ENCODE measurements at regions not wholly inside any gene's neighbourhood (a gene's known extent, or its start where the extent isn't known, plus 50 kb on each side); places are given as distances from the start of the nearest gene placed in this dataset.

DNA sequence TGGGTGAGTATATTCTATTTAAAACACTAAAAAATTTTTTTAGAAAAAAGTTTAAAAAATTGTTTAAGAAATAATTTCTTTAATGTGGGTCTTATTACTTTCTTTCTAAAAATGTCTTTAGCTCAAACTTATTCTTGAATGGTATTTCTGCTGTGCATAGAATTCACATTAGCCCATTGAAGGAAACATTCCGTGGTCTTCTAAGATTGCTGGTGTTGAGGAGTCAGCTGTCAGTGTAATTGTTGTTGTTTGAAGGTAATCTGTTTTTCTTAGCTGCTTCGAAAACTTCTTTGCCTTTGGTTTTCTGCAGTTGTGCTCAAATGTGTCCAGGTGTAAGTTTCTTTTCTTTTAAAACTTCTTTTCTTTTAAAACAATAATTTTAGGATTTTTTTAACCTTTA is 85.4 kb upstream of the KLF12 start (continued):
- TF ChIP-seq CTCF (conservative IDR thresholded peaks at IDR 0.05; ENCODE audit: low read depth in 2 of 2): no peak

GRCh38 chr13:74218291-74218690 is 84.1 kb upstream of the KLF12 start:
- peak overlapping the region; percentile 48; the same call in 1 of the 2 replicates for H2AFZ ChIP-seq
- TF ChIP-seq JUNB (IDR thresholded peaks at IDR 0.05; ENCODE audit: unreplicated experiment) (no peak), CTCF (conservative IDR thresholded peaks at IDR 0.05; ENCODE audit: low read depth in 2 of 2) (no peak), STAT1 (IDR thresholded peaks at IDR 0.05; ENCODE audit: unreplicated experiment) (no peak), POLR2AphosphoS5 (IDR thresholded peaks at IDR 0.05; ENCODE audit: low read depth) (no peak), EZH2 (IDR thresholded peaks at IDR 0.05; ENCODE audit: low read depth, unreplicated experiment) (no peak)
- TF ChIP-seq, protein P1, sequence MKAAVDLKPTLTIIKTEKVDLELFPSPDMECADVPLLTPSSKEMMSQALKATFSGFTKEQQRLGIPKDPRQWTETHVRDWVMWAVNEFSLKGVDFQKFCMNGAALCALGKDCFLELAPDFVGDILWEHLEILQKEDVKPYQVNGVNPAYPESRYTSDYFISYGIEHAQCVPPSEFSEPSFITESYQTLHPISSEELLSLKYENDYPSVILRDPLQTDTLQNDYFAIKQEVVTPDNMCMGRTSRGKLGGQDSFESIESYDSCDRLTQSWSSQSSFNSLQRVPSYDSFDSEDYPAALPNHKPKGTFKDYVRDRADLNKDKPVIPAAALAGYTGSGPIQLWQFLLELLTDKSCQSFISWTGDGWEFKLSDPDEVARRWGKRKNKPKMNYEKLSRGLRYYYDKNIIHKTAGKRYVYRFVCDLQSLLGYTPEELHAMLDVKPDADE (IDR thresholded peaks at IDR 0.05): no peak
- TF ChIP-seq, protein P2, sequence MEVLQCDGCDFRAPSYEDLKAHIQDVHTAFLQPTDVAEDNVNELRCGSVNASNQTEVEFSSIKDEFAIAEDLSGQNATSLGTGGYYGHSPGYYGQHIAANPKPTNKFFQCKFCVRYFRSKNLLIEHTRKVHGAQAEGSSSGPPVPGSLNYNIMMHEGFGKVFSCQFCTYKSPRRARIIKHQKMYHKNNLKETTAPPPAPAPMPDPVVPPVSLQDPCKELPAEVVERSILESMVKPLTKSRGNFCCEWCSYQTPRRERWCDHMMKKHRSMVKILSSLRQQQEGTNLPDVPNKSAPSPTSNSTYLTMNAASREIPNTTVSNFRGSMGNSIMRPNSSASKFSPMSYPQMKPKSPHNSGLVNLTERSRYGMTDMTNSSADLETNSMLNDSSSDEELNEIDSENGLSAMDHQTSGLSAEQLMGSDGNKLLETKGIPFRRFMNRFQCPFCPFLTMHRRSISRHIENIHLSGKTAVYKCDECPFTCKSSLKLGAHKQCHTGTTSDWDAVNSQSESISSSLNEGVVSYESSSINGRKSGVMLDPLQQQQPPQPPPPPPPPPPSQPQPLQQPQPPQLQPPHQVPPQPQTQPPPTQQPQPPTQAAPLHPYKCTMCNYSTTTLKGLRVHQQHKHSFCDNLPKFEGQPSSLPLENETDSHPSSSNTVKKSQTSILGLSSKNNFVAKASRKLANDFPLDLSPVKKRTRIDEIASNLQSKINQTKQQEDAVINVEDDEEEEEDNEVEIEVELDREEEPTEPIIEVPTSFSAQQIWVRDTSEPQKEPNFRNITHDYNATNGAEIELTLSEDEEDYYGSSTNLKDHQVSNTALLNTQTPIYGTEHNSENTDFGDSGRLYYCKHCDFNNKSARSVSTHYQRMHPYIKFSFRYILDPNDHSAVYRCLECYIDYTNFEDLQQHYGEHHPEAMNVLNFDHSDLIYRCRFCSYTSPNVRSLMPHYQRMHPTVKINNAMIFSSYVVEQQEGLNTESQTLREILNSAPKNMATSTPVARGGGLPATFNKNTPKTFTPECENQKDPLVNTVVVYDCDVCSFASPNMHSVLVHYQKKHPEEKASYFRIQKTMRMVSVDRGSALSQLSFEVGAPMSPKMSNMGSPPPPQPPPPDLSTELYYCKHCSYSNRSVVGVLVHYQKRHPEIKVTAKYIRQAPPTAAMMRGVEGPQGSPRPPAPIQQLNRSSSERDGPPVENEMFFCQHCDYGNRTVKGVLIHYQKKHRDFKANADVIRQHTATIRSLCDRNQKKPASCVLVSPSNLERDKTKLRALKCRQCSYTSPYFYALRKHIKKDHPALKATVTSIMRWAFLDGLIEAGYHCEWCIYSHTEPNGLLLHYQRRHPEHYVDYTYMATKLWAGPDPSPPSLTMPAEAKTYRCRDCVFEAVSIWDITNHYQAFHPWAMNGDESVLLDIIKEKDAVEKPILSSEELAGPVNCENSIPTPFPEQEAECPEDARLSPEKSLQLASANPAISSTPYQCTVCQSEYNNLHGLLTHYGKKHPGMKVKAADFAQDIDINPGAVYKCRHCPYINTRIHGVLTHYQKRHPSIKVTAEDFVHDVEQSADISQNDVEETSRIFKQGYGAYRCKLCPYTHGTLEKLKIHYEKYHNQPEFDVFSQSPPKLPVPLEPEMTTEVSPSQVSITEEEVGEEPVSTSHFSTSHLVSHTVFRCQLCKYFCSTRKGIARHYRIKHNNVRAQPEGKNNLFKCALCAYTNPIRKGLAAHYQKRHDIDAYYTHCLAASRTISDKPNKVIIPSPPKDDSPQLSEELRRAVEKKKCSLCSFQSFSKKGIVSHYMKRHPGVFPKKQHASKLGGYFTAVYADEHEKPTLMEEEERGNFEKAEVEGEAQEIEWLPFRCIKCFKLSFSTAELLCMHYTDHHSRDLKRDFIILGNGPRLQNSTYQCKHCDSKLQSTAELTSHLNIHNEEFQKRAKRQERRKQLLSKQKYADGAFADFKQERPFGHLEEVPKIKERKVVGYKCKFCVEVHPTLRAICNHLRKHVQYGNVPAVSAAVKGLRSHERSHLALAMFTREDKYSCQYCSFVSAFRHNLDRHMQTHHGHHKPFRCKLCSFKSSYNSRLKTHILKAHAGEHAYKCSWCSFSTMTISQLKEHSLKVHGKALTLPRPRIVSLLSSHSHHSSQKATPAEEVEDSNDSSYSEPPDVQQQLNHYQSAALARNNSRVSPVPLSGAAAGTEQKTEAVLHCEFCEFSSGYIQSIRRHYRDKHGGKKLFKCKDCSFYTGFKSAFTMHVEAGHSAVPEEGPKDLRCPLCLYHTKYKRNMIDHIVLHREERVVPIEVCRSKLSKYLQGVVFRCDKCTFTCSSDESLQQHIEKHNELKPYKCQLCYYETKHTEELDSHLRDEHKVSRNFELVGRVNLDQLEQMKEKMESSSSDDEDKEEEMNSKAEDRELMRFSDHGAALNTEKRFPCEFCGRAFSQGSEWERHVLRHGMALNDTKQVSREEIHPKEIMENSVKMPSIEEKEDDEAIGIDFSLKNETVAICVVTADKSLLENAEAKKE (CRISPR knock-in tag; IDR thresholded peaks at IDR 0.05): no peak
- H3K4me3 ChIP-seq: no peak overlapping the region
- no peaks in the 10 kb centered on the region for H3K27me3 ChIP-seq (ENCODE audit: insufficient read depth)
- H3K4me3 Mint-ChIP-seq: no peak overlapping the region
- no peaks in the 10 kb centered on the region for H3K36me3 ChIP-seq (ENCODE audit: insufficient read depth)
- H4K20me1 ChIP-seq (replicated peaks; ENCODE audit: insufficient read depth): no peaks in the 10 kb centered on the region
- no peaks in the 10 kb centered on the region for H3K9me2 ChIP-seq (ENCODE audit: insufficient read depth)
- no peaks in the 10 kb centered on the region for H3K27me3 Mint-ChIP-seq (ENCODE audit: insufficient read depth, low read depth, poor library complexity)
- no peak overlapping the region for H3K27ac ChIP-seq (ENCODE audit: low read depth)
- ATAC-seq (no peak), DNase-seq (ENCODE audit: low spot score) (no peak)
- no peaks in the 10 kb centered on the region for H3K36me3 Mint-ChIP-seq (ENCODE audit: low read depth)
- no peaks in the 10 kb centered on the region for H3K4me1 Mint-ChIP-seq
- H3K9me3 Mint-ChIP-seq: no peaks in the 10 kb centered on the region
- H3K27ac Mint-ChIP-seq: no peak overlapping the region
- H3K4me1 ChIP-seq (ENCODE audit: insufficient read depth): no peaks in the 10 kb centered on the region
- H3F3A ChIP-seq (replicated peaks; ENCODE audit: low read depth): no peaks in the 10 kb centered on the region
- H3K79me2 ChIP-seq (replicated peaks; ENCODE audit: insufficient read depth): no peaks in the 10 kb centered on the region
- no peak overlapping the region for H3K4me2 ChIP-seq
